NCI-H187 treated with DMSO at 0.1 percent for 48 hours (cell line): ENCODE measurements at regions not wholly inside any gene's neighbourhood (a gene's known extent, or its start where the extent isn't known, plus 50 kb on each side); places are given as distances from the start of the nearest gene placed in this dataset.
"Not testable (repeated sequence)": the region's sequence is repeated elsewhere in the genome, so short reads cannot be mapped to it uniquely, and the experiment has no call there.

ENCODE experiments used
- DNase-seq: peaks from one replicate; lab custom pipeline; 2025; lab: John Stamatoyannopoulos, UW

- DNase-seq, result no peak
These were observed 340.7 kb downstream of the CNTN3 start for GRCh38 chr3:74273555-74274402.

- DNase-seq, result no peak
These were observed 341.4 kb downstream of the CNTN3 start for GRCh38 chr3:74273091-74273490.

GRCh38 chr3:74271541-74271940, 342.9 kb downstream of the CNTN3 start:
- no peak for DNase-seq

- no peak for DNase-seq
These were observed 344.8 kb downstream of the CNTN3 start for GRCh38 chr3:74269689-74270088.

- DNase-seq, result no peak
These were observed 345.7 kb downstream of the CNTN3 start for GRCh38 chr3:74268753-74269152.

- DNase-seq, result no peak
These were observed 346.8 kb downstream of the CNTN3 start for GRCh38 chr3:74267588-74268184.

- DNase-seq, result no peak
These were observed 347.3 kb downstream of the CNTN3 start for GRCh38 chr3:74267131-74267530.

GRCh38 chr3:74265069-74265468, 349.4 kb downstream of the CNTN3 start:
- DNase-seq, result no peak

- DNase-seq, result no peak
These were observed 351.4 kb downstream of the CNTN3 start for GRCh38 chr3:74263031-74263430.

GRCh38 chr3:74233091-74233490, 381.4 kb downstream of the CNTN3 start:
- DNase-seq, result no peak

- DNase-seq, result no peak
These were observed 397.0 kb downstream of the CNTN3 start for GRCh38 chr3:74217467-74217866.

- no peak for DNase-seq
These were observed 400.2 kb downstream of the CNTN3 start for GRCh38 chr3:74214286-74214685.

GRCh38 chr3:74210739-74211138, 403.7 kb downstream of the CNTN3 start:
- no peak for DNase-seq

GRCh38 chr3:74200952-74201351, 413.5 kb downstream of the CNTN3 start:
- DNase-seq, result no peak

- DNase-seq, result not testable (repeated sequence)
These were observed 435.8 kb downstream of the CNTN3 start for GRCh38 chr3:74178664-74179063.

GRCh38 chr3:74173090-74173489, 441.4 kb downstream of the CNTN3 start:
- no peak for DNase-seq

GRCh38 chr3:74167926-74168325, 446.5 kb downstream of the CNTN3 start:
- no peak for DNase-seq

GRCh38 chr3:74165211-74165610, 449.2 kb downstream of the CNTN3 start:
- no peak for DNase-seq

GRCh38 chr3:74149466-74149865, 465.0 kb downstream of the CNTN3 start:
- DNase-seq, result no peak

- no peak for DNase-seq
These were observed 469.2 kb downstream of the CNTN3 start for GRCh38 chr3:74145277-74145676.

- DNase-seq, result no peak
These were observed 474.8 kb downstream of the CNTN3 start for GRCh38 chr3:74139648-74140047.

GRCh38 chr3:74137790-74138189, 476.7 kb downstream of the CNTN3 start:
- DNase-seq, result no peak

- no peak for DNase-seq
These were observed 478.7 kb downstream of the CNTN3 start for GRCh38 chr3:74135808-74136207.

- no peak for DNase-seq
These were observed 479.6 kb downstream of the CNTN3 start for GRCh38 chr3:74134831-74135230.
